NCI-H524 (cell line): ENCODE measurements at regions not wholly inside any gene's neighbourhood (a gene's known extent, or its start where the extent isn't known, plus 50 kb on each side); places are given as distances from the start of the nearest gene placed in this dataset.
"Not testable (repeated sequence)": the region's sequence is repeated elsewhere in the genome, so short reads cannot be mapped to it uniquely, and the experiment has no call there.

Source experiments
- DNase-seq, 2 experiments: peaks; one replicate each; lab custom pipeline; 2025; lab: John Stamatoyannopoulos, UW

DNA sequence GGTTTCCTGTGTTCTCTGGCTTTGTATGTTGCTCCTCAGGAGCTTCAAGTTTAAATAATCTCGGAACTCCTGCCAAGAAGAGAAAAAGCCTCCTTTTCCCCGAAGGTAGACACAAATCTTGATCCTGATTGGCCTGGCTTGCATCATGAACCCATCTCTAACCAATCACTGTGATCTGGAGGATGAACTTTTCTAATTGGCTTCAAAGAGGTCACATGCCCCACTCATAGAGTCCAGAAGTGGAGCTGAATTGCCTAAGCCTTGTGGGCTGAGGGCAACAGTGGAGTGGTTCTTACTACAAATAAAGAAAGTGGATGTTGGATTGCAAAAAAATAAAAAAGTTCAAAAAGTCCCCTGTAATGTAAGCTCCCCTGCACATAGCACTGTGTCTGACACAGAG, 245.9 kb downstream of the MID1IP1 start:
- no peak for DNase-seq

DNA sequence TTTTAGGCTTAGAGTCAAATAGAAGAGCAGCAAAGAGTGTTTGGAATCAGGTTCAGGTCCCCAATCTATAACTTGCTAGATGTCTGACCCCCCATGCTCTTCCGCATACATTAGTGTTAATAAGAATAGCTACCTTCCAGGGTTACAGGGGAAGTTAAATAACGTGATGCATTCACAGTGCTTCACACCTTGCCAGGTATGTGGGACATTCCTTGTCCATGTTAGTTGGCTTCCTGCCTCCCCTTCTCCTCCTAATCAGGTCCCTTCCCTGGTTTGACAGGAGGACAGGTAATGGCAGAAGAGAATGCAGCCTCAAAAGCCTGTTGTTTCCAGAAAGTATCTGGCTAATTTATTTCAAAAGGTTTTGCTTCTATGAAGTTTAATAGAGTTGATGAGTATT, 248.7 kb downstream of the MID1IP1 start:
- DNase-seq: no peak

DNA sequence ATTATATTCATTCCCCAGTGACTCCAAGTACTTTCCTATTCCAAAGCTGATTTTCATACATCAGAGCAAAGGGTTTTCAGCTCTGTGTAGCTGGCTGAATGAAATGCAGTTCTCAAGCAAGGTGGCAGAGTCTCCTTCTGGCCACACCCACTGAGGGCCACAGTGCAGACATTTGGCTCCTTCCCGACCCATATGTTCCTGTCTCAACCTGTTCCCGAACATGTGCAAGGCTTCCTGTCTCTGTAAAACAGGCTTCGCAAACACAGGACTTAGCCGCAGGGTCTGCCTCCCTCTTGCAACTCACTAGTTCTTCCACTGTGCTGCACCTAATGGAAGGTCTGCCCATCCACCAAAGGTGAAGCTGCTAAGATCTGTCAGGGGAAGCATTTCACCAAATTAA, 249.2 kb downstream of the MID1IP1 start:
- peak in 1 of 2 experiments; percentile 18 for DNase-seq

- no peak for DNase-seq
Observed at GRCh38 chrX:39052751-39053150, 251.5 kb downstream of the MID1IP1 start.

DNA sequence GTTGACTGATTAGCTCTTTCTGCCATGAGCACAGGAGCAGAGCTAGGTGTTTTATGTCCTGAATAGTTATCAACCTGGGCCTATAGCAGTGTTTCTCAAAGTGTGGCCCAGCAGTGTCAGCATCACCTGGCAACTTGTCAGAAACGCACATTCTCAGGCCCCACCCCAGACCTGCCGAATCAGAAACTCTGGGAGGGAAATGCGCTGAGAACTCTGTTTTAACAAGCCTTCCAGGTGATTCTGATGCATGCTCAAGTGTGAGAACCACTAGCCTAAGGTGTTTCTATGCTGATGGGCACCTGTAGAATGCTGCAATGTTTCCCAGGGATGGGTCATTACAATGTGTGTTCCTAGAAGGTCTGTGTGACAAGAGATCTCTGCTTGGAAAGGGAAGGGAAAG, 257.5 kb downstream of the MID1IP1 start:
- DNase-seq: no peak

- no peak for DNase-seq
Observed at GRCh38 chrX:39059866-39060265, 258.6 kb downstream of the MID1IP1 start.

GRCh38 chrX:39063037-39063436, 261.8 kb downstream of the MID1IP1 start:
- DNase-seq: no peak

DNA sequence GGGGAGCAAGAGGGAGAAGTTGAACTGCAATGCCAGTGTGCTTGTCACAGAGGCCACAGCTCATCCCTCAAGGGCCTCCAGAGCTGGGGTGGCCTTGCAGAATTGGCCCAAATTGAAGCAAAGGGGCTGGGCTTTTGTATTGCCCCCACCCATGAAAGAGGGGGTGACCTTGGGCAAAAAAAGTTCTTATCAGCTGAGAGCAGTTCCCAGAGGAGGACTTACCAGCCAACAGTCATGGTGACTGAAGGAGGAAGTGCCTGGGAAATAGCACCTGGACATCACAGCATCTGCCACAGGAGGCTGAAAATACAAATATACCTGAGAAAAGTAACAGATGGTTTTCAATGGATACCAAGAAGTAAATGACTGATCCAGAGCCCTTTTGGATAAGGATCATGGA, 262.4 kb downstream of the MID1IP1 start:
- DNase-seq: peak in 1 of 2 experiments; percentile 2

DNA sequence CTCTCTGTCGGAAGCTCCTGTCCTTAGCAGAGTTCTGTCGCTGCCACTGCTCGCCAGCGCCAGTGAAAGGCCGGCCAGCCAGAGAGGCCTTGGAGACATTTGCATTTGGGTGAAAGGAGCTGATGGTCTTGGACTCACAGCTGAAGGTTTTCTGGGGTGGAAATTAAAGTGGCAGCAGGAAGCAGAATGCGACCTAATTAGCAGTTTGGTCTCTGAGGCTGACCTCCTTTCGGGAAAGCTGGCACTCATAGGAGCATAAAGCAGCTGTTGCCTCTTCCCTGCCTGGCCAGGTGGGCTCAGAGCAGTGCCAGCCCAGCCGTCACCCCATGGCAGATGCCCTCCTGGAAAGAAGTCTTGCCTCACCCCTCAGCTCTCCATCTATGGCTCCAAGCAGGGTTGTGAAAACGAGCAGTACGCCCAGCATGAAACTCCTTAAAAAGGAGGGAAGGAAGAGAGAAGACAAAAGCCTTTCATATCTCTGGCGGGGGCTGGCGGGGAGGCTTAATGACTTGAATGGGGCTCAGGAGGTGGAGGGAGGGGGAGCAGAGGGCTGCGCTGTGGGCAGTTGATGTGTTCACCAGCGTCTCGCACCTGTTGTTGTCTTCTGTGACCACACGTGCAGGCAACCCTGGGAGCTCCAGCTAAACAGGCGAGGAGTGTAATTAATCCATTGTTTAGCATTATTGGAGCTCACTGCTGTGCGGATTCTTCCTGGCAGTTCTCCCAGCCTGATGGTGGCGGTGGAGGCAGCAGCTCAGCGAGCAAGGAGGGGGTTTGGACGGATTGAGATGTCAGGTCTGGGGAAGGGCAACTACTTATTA, 264.0 kb downstream of the MID1IP1 start:
- peak; percentile 93 to 96 for DNase-seq

DNA sequence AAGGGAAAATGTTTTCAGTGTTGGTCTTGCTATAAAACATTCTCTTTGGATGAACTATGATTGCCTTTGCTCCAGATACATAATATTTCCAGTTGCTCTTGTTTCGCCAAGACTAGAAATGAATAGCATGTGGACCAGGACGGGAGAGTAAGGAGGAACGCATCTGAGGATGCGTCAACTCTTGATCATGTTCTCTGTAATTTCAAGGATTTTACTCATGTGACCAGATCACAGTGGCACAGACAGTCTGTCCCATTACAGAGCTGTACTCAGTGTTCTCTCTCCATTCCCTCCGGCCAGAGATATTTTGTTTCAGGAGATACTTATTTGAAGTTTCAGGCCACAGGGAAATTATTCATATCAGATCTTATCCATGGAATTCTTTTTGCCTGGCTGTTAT, 266.6 kb downstream of the MID1IP1 start:
- DNase-seq: no peak

DNA sequence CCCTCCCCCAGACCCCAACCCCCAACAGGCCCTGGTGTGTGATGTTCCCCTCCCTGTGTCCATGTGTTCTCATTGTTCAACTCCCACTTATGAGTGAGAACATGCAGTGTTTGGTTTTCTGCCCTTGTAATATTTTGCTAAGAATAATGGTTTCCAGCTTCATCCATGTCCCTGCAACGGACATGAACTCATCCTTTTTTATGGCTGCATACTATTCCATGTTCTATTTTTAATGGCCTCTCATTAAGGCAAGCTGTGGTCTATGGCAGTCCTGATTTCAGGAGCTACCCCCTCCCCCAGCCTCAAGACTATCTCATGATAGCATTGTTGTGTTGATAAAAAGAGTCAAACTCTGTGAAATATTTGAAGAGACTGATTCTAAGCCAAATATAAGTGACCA, 267.4 kb downstream of the MID1IP1 start:
- not testable (repeated sequence) for DNase-seq

- DNase-seq: no peak
Observed at GRCh38 chrX:39070009-39070408, 268.8 kb downstream of the MID1IP1 start.

DNA sequence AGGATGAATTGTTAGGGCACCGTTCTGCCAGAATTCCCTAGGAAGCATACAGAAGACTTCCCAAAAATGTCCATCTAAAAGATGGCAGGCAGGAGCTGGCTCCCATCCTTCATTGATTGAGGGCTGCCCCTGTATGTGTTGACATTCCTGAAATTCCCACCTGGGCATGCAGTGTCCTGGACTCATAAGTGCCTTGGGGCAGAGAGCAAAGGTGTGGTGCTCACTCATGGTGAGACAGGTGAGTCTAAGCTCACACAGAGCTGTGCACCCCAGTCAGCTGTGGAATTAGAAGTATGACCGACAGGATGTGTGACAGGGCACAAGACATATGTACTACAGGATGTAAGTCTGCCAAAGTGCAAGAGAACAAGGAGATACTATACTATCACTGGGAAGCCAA, 271.9 kb downstream of the MID1IP1 start:
- no peak for DNase-seq

GRCh38 chrX:39096599-39096998, 295.3 kb downstream of the MID1IP1 start:
- DNase-seq: no peak

GRCh38 chrX:39104745-39105144, 303.5 kb downstream of the MID1IP1 start:
- no peak for DNase-seq

DNA sequence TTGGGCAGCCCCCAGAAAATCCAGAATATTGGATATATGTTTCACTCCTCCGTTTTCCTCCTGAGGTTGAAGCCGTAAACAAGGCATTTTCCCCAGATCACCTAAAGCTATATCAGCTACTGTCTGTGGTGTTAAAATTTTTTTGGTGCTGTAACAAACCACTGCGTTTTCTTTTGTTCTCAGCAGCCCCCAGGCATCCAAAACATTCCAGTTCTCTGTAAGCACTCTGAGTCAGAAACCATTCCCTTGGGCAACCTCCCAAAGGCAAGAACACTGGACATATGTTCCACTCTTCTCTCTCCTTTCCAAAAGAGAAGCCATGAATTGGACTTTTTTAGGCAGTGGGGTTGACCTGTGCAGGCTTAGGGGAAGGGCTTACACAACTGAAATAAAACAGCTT, 310.9 kb downstream of the MID1IP1 start:
- DNase-seq: no peak

DNA sequence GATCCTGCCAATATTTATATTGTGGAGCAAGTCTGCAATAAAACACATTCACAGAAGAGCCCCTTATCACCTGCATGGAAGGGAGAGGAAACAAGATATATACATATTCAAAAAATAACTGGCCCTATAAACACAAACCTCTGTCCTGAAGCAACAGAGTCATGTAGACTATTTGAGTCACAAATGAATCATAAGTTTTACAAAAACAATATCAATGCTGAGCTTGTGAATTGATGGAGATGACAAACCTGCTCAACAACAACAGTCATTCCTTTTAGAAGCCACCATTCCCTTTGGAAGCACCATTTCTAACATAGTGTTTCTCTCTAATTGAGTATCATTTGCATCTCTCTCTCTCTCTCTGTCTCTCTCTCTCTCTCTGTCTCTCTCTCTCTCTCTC, 313.9 kb downstream of the MID1IP1 start:
- DNase-seq: no peak

GRCh38 chrX:39117101-39117500, 315.8 kb downstream of the MID1IP1 start:
- no peak for DNase-seq

DNA sequence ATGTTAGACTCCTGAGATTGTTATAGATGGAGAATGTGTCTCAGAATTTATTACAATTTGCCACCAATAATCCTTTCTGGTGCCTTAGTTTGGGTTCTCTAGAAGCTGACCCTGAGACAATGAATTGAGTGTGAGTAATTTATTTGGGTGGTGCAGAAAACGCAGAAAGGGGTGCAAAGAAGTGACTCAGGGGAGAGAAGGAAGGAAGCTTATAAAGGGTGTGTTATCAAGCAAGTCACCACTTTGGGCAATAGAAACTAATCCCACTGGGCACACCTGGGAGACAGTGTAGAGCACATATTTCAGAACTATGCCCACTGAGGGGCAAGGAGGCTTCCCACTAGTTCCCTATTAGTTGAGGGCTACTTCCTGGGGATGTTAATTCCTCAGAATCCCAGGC, 320.6 kb downstream of the MID1IP1 start:
- no peak for DNase-seq

- no peak for DNase-seq
Observed at GRCh38 chrX:39125834-39126233, 324.6 kb downstream of the MID1IP1 start.

DNA sequence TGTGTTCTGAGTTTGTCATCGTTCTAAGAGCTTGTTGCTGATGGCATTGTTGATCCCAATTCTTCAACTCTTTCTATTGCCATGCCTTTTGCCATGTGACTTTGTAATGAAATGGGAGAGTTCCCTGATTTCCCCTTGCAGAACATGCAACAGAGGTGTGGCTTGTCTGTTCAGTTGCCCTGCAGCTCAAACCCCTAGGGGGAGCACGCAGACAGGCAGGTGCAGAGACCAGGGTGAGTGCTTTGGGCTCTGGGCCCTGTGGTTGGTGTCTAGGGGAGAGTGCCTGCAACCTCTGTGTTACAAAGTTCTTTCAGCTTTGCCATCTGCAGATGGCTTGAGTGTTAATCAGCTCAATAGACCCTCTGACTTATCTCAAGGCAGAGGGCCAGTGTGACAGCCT, 332.7 kb downstream of the MID1IP1 start:
- DNase-seq: peak; percentile 62 to 86

DNA sequence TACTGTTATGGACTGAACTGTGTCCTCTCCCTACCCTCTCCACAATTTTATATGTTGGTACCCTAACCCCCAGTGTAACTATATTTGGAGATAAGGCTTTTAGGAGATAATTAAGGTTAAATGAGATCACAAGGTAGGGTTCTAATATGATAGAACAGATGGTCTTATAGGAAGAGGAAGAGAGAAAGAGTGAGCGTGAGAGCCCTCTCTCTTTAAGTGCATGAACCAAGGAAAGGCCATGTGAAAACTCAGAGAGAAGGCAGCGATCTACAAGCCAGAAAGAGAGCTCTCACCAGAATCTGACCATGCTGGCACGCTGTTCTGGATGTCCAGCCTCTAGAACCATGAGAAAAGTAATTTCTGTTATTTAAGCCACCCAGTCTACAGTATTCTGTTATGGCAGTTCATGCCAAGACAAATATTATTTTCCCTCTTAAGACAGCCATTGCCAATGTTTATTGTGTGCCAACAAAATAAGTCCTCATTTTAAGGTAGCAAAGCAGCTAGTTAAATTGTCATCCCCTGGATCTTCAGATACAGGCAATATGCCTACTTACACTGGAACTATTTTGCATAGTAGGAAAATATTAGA, 336.2 kb downstream of the MID1IP1 start:
- no peak for DNase-seq

DNA sequence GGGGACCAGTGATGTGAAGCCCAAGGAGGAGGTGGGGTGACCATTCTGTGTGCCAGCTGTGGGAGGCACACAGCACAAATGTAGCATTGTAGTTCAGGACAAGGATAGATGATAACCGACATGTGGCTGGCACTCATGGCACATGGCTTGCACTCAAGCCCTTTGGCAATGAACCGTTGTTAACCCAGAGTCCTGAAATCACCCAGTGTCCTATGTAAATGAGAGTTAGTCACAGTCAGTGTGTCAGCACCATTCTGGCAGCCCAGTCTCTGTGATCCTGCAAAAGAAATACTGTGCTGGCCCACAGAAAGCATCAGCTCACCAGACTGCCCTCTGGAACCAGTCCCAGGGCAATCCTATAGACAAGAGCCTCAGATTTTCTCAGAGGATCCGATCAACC, 339.3 kb downstream of the MID1IP1 start:
- no peak for DNase-seq

GRCh38 chrX:39144323-39144722, 343.1 kb downstream of the MID1IP1 start:
- no peak for DNase-seq
